ENCODE measurements at regions not wholly inside any gene's neighbourhood (a gene's known extent, or its start where the extent isn't known, plus 50 kb on each side); places are given as distances from the start of the nearest gene placed in this dataset.

DNA sequence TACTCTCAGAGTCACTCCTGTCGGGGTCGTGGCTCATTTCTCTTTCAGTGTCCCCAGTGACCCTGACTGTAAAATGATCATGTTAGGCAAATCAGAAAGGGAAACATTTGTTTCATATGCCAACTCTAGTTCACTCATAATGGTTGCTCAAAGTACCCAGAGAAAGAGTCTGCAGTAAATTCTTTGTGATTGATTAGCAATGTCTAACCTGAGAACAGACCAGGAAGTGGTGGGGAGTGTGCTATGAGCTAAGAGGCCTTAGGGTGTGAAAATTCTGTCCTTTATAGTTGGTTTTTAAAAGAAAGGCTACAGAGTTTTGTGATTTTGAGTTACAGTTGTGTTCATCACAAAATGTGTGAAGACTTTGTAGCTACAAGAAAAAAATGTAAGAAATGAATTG, 108.9 kb downstream of the EDEM1 start:
- Mint-ChIP-seq H3K4me3 (ENCODE audit: low read depth) (no peak overlapping the region), H3K9me3 (ENCODE audit: low read depth) (peaks cover 5% of the 10 kb centered on the region), H3K27ac (no peak overlapping the region), H3K4me1 (ENCODE audit: low read depth) (no peaks in the 10 kb centered on the region), H3K36me3 (ENCODE audit: insufficient read depth) (no peaks in the 10 kb centered on the region), H3K27me3 (peaks cover 10% of the 10 kb centered on the region)
- DNase-seq (ENCODE audit: low spot score, unreplicated experiment), result no peak
- TF ChIP-seq, protein P1, sequence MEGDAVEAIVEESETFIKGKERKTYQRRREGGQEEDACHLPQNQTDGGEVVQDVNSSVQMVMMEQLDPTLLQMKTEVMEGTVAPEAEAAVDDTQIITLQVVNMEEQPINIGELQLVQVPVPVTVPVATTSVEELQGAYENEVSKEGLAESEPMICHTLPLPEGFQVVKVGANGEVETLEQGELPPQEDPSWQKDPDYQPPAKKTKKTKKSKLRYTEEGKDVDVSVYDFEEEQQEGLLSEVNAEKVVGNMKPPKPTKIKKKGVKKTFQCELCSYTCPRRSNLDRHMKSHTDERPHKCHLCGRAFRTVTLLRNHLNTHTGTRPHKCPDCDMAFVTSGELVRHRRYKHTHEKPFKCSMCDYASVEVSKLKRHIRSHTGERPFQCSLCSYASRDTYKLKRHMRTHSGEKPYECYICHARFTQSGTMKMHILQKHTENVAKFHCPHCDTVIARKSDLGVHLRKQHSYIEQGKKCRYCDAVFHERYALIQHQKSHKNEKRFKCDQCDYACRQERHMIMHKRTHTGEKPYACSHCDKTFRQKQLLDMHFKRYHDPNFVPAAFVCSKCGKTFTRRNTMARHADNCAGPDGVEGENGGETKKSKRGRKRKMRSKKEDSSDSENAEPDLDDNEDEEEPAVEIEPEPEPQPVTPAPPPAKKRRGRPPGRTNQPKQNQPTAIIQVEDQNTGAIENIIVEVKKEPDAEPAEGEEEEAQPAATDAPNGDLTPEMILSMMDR (IDR thresholded peaks at IDR 0.05; ENCODE audit: unreplicated experiment), result no peak

- no peak overlapping the region for H3K4me3 Mint-ChIP-seq (ENCODE audit: low read depth)
- peaks cover 11% of the 10 kb centered on the region for H3K27me3 Mint-ChIP-seq
- H3K27ac Mint-ChIP-seq, result no peak overlapping the region
- no peaks in the 10 kb centered on the region for H3K36me3 Mint-ChIP-seq (ENCODE audit: insufficient read depth)
- no peak for DNase-seq (ENCODE audit: low spot score, unreplicated experiment)
- TF ChIP-seq, protein P1 (IDR thresholded peaks at IDR 0.05; ENCODE audit: unreplicated experiment), result no peak
- no peaks in the 10 kb centered on the region for H3K4me1 Mint-ChIP-seq (ENCODE audit: low read depth)
- H3K9me3 Mint-ChIP-seq (ENCODE audit: low read depth), result peaks cover 5% of the 10 kb centered on the region
Measured at GRCh38 chr3:5297895-5298294, 110.4 kb downstream of the EDEM1 start.

DNA sequence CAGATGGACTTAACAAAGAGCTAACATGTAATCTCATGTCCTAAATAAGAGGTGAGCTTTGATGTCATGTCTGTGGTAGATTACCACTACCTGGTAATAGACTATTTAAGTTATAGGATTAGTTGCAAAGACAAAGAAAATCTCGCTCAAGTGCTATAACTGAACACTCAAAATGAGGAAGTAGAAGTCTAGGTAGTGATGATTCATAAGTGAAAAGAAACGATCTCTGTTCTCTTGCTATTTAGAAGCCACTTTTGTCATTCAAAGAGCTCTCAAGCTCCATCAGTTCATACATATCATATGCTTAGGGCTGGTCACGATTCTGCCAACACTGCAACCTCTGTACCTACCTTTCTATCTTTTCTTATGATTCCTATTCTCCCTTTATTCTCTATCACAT, 110.9 kb downstream of the EDEM1 start:
- TF ChIP-seq, protein P1 (IDR thresholded peaks at IDR 0.05; ENCODE audit: unreplicated experiment), result no peak
- H3K4me3 Mint-ChIP-seq (ENCODE audit: low read depth), result no peak overlapping the region
- H3K4me1 Mint-ChIP-seq (ENCODE audit: low read depth), result no peaks in the 10 kb centered on the region
- no peak overlapping the region for H3K27ac Mint-ChIP-seq
- H3K36me3 Mint-ChIP-seq (ENCODE audit: insufficient read depth), result no peaks in the 10 kb centered on the region
- DNase-seq (ENCODE audit: low spot score, unreplicated experiment), result no peak
- H3K9me3 Mint-ChIP-seq (ENCODE audit: low read depth), result peaks cover 5% of the 10 kb centered on the region
- H3K27me3 Mint-ChIP-seq, result peaks cover 12% of the 10 kb centered on the region

DNA sequence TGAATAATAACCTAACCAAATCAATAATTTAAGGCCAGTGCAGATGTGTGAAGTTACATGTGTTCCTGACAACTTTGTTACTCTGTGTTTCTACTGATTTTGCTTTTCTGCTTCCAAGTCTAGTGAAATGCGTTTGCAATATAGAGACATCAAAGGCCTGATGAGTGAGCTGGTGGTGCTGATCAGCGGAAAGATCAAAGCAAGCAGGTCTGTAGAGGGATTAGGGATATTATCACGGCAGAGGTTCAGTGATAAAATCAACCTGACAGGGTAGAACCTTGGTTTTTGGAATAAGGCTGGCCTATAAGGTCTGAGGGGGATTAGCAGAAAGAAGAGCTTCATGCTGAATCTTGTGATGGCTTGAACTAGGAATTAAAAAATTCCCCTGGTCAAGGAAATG, 111.7 kb downstream of the EDEM1 start:
- no peaks in the 10 kb centered on the region for H3K36me3 Mint-ChIP-seq (ENCODE audit: insufficient read depth)
- H3K4me1 Mint-ChIP-seq (ENCODE audit: low read depth), result no peaks in the 10 kb centered on the region
- H3K4me3 Mint-ChIP-seq (ENCODE audit: low read depth), result no peak overlapping the region
- H3K9me3 Mint-ChIP-seq (ENCODE audit: low read depth), result peaks cover 5% of the 10 kb centered on the region
- no peak for DNase-seq (ENCODE audit: low spot score, unreplicated experiment)
- peaks cover 12% of the 10 kb centered on the region for H3K27me3 Mint-ChIP-seq
- TF ChIP-seq, protein P1 (IDR thresholded peaks at IDR 0.05; ENCODE audit: unreplicated experiment), result no peak
- H3K27ac Mint-ChIP-seq, result no peak overlapping the region

DNA sequence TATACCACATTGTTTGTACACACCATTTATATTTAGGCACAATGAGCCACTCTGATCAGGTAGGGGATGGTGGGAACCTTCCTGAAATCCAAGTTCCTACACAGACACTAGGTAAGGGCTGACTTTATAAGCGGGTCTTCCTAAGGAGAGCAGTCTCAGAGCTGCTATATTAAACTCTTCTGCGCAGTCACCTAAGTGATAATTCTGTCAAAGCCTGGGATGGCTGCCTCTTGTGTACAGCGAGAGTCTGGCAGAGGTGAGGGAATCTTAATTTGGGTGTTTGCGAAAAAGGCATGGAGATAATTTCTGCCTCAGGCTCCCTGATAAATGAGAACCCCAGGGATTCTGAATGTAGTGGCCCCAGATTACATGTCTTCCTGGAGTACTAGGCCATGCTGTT, 113.1 kb downstream of the EDEM1 start:
- no peak for DNase-seq (ENCODE audit: low spot score, unreplicated experiment)
- H3K36me3 Mint-ChIP-seq (ENCODE audit: insufficient read depth), result no peaks in the 10 kb centered on the region
- no peak overlapping the region for H3K27ac Mint-ChIP-seq
- no peak overlapping the region for H3K4me3 Mint-ChIP-seq (ENCODE audit: low read depth)
- H3K4me1 Mint-ChIP-seq (ENCODE audit: low read depth), result no peaks in the 10 kb centered on the region
- peaks cover 12% of the 10 kb centered on the region for H3K27me3 Mint-ChIP-seq
- peaks cover 3% of the 10 kb centered on the region for H3K9me3 Mint-ChIP-seq (ENCODE audit: low read depth)
- TF ChIP-seq, protein P1 (IDR thresholded peaks at IDR 0.05; ENCODE audit: unreplicated experiment), result no peak
